ENCODE measurements at regions not wholly inside any gene's neighbourhood (a gene's known extent, or its start where the extent isn't known, plus 50 kb on each side); places are given as distances from the start of the nearest gene placed in this dataset.

- Histone ChIP-seq H2BK5ac (ENCODE audit: low read depth, low read length, poor library complexity, severe bottlenecking) (no peak overlapping the region), H3K23ac (ENCODE audit: low read depth, low read length) (no peak overlapping the region), H3K9me1 (ENCODE audit: insufficient read depth, low read length) (no peaks in the 10 kb centered on the region), H3K36me3 (ENCODE audit: control insufficient read depth, insufficient read depth, low read length) (no peaks in the 10 kb centered on the region), H3K4me2 (ENCODE audit: low read depth, low read length) (no peak overlapping the region), H4K20me1 (ENCODE audit: insufficient read depth, low read length) (no peaks in the 10 kb centered on the region), H4K91ac (ENCODE audit: insufficient read depth, low read depth, low read length) (no peak overlapping the region), H2AK9ac (replicated peaks; ENCODE audit: low read depth, low read length, poor library complexity) (no peak overlapping the region), H3K14ac (replicated peaks; ENCODE audit: low read depth, low read length) (no peak overlapping the region), H4K8ac (ENCODE audit: low read depth in 2 of 2, low read length in 2 of 2) (no peak overlapping the region), H3K4me3 (ENCODE audit: insufficient read depth, low read depth, low read length) (no peak overlapping the region), H3K4me1 (ENCODE audit: control insufficient read depth, insufficient read depth, low read length) (no peaks in the 10 kb centered on the region), H3K9me3 (ENCODE audit: control insufficient read depth, insufficient read depth, low read length) (no peaks in the 10 kb centered on the region), H2BK15ac (ENCODE audit: low read depth, low read length) (no peak overlapping the region), H3K18ac (ENCODE audit: low read depth, low read length) (no peak overlapping the region), H4K5ac (ENCODE audit: low read depth, low read length) (no peak overlapping the region), H3K4ac (ENCODE audit: low read depth, low read length) (no peak overlapping the region), H3K27ac (ENCODE audit: insufficient read depth, low read length) (no peak overlapping the region), H2AFZ (replicated peaks; ENCODE audit: low read length, poor library complexity) (no peak overlapping the region), H2AK5ac (ENCODE audit: low read depth, low read length) (no peak overlapping the region), H3K27me3 (ENCODE audit: control insufficient read depth, insufficient read depth, low read length) (no peaks in the 10 kb centered on the region), H3K79me1 (ENCODE audit: low read depth in 1 of 2, low read length in 2 of 2) (no peaks in the 10 kb centered on the region), H2BK20ac (ENCODE audit: low read depth, low read length) (no peak overlapping the region), H3K56ac (ENCODE audit: extremely low read depth, insufficient read depth, low read length) (no peak overlapping the region), H2BK120ac (ENCODE audit: low read depth, low read length) (no peak overlapping the region), H3K9ac (ENCODE audit: low read depth, low read length) (no peak overlapping the region)
- peak; percentile 91 for ATAC-seq (ENCODE audit: low read depth)
- TF ChIP-seq MXI1 (IDR thresholded peaks at IDR 0.05; ENCODE audit: borderline replicate concordance, low read depth, low read length) (no peak), CHD1 (IDR thresholded peaks at IDR 0.05; ENCODE audit: low read depth, low read length) (no peak), BHLHE40 (IDR thresholded peaks at IDR 0.05; ENCODE audit: low read depth, low read length) (no peak), NFE2L2 (IDR thresholded peaks at IDR 0.05; ENCODE audit: low read depth, low read length) (no peak), CTCF (conservative IDR thresholded peaks at IDR 0.05; ENCODE audit: low read depth, low read length) (peak; percentile 63), RAD21 (IDR thresholded peaks at IDR 0.05; ENCODE audit: low read length) (peak; percentile 77), MAZ (IDR thresholded peaks at IDR 0.05; ENCODE audit: borderline replicate concordance, low read depth, low read length) (no peak), CEBPB (IDR thresholded peaks at IDR 0.05; ENCODE audit: low read depth, low read length) (no peak), POLR2A (IDR thresholded peaks at IDR 0.05; ENCODE audit: low read depth, low read length) (no peak), MAFK (IDR thresholded peaks at IDR 0.05; ENCODE audit: low read depth, low read length) (no peak), RFX5 (IDR thresholded peaks at IDR 0.05; ENCODE audit: low read depth, low read length) (no peak), SMC3 (IDR thresholded peaks at IDR 0.05; ENCODE audit: low read depth, low read length) (peak; percentile 65), ELK1 (IDR thresholded peaks at IDR 0.05; ENCODE audit: borderline replicate concordance, low read depth, low read length) (no peak), USF2 (IDR thresholded peaks at IDR 0.05; ENCODE audit: low read depth, low read length) (no peak), FOS (IDR thresholded peaks at IDR 0.05; ENCODE audit: low read depth, low read length) (no peak), RCOR1 (IDR thresholded peaks at IDR 0.05; ENCODE audit: insufficient replicate concordance, low read length) (no peak)
- BruUV-seq (replicated peaks): no TSS peak
- ChIA-PET POLR2A (ENCODE audit: unreplicated experiment) (no interaction called here), CTCF (interaction anchor here (0.6 to 2.2 kb wide), 8 partner anchors 263 to 571 kb away, joined by 3 to 11 read pairs (median 4); no protein-coding TSS in a partner anchor)
- dilution Hi-C loops (cut with HindIII; ENCODE audit: low sequenced_read_pairs, unreplicated experiment) (no loop called here), intact Hi-C loops (cut with micrococcal nuclease) (loop anchor here (1.0 to 2.0 kb wide), 4 partner anchors 339 to 571 kb away; no protein-coding TSS in a partner anchor), in situ Hi-C loops (cut with MboI; ENCODE audit: low sequenced_read_pairs) (loop anchor here (5.0 kb wide), 2 partner anchors 337 to 567 kb away; no protein-coding TSS in a partner anchor)
- peak; percentile 69 for DNase-seq
- WGBS, 2 experiments (ENCODE audit: extremely low coverage in 2 of 2, insufficient read length in 1 of 2): no CpG with 5 or more reads among the region's 4 CpGs
Observed at GRCh38 chr3:148379763-148380382, 317.8 kb upstream of the AGTR1 start.

All from IMR-90 (cell line).